Left ventricle myocardium inferior (tissue), 1 donor: ENCODE measurements at regions not wholly inside any gene's neighbourhood (a gene's known extent, or its start where the extent isn't known, plus 50 kb on each side); places are given as distances from the start of the nearest gene placed in this dataset.

Experiments used
- DNase-seq: peaks from one replicate; pipeline ENCODE4 v3.0.0-alpha.2; 2020
- H3K27ac ChIP-seq: fragments of 200-600 bp; replicated peaks from 2 replicates; pipeline ENCODE4 v1.8.0; 2021
- H3K27me3 ChIP-seq: fragments of 200-600 bp; 2 replicates; pipeline ENCODE4 v1.8.0; 2021; ENCODE audit warnings: low read depth
- H3K36me3 ChIP-seq: fragments of 200-600 bp; 2 replicates; pipeline ENCODE4 v1.8.0; 2021
- H3K4me1 ChIP-seq: fragments of 200-600 bp; 2 replicates; pipeline ENCODE4 v1.8.0; 2021
- H3K4me3 ChIP-seq: fragments of 200-600 bp; 2 replicates; pipeline ENCODE4 v1.8.0; 2021; ENCODE audit warnings: mild to moderate bottlenecking, moderate library complexity
- H3K9me3 ChIP-seq: fragments of 200-600 bp; replicated peaks from 2 replicates; pipeline ENCODE4 v1.8.0; 2021
- intact Hi-C: fragments of 100-400 bp; cut with micrococcal nuclease; formaldehyde crosslinking; loops from one replicate; pipeline ENCODE4 v1.11.0; 2022
- TF ChIP-seq, protein P1 (sequence below): fragments of 200-600 bp; IDR thresholded peaks from 2 replicates; pipeline ENCODE4 v1.8.0; 2021; ENCODE audit warnings: antibody characterized with exemption, mild to moderate bottlenecking, borderline replicate concordance
- donor health status: DM: no; HTN: yes; CAD: no; lungs with severe emphysema.

DNA sequence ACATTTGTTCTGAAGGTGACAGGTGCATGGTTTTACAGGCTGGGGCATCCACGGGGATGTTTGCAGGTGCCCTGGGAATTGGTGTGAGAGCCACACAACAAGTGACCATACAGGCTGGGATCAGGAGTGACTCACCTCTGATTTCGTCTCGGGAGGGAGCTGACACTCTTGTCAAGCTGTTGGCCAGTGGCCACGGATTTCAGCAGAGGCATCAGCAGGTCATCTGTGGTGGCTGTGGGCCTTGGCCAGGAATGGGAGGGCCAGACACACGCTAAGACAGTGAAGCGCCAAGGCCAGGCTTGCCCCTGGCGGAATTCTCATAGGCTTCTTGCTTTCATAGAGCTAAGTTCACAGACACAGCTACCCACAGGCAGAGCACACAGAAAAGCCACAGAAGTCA, 108.6 kb downstream of the HSPH1 start:
- H3K27ac ChIP-seq, result no peak overlapping the region
- intact Hi-C loops, result no loop called here
- H3K9me3 ChIP-seq, result no peaks in the 10 kb centered on the region
- H3K36me3 ChIP-seq, result no peaks in the 10 kb centered on the region
- no peak overlapping the region for H3K4me3 ChIP-seq
- H3K27me3 ChIP-seq, result peaks cover 14% of the 10 kb centered on the region
- peaks cover 15% of the 10 kb centered on the region for H3K4me1 ChIP-seq
- TF ChIP-seq, protein P1, sequence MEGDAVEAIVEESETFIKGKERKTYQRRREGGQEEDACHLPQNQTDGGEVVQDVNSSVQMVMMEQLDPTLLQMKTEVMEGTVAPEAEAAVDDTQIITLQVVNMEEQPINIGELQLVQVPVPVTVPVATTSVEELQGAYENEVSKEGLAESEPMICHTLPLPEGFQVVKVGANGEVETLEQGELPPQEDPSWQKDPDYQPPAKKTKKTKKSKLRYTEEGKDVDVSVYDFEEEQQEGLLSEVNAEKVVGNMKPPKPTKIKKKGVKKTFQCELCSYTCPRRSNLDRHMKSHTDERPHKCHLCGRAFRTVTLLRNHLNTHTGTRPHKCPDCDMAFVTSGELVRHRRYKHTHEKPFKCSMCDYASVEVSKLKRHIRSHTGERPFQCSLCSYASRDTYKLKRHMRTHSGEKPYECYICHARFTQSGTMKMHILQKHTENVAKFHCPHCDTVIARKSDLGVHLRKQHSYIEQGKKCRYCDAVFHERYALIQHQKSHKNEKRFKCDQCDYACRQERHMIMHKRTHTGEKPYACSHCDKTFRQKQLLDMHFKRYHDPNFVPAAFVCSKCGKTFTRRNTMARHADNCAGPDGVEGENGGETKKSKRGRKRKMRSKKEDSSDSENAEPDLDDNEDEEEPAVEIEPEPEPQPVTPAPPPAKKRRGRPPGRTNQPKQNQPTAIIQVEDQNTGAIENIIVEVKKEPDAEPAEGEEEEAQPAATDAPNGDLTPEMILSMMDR, result no peak
- DNase-seq, result peak; percentile 29

DNA sequence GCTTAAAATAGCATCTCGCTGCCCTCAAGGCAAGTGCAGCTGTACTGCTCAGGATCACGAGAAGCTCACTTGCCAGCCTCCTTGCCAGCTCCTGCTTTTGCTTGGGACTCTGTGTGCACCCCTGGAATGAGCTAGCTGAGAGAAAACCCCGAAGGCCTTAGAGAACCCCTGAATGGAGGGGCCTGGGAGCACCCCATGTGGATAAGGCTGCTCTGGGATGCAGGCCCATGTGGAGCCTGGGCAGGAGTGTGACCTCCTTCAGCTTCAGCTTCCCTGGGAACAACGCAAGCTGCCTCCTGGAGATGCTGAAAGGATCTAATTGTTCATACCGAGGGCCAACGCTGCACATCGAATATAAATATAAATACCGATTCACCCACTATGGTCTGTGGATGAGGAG, 109.2 kb downstream of the HSPH1 start:
- Histone ChIP-seq H3K4me1 (peaks cover 15% of the 10 kb centered on the region), H3K27ac (no peak overlapping the region), H3K36me3 (no peaks in the 10 kb centered on the region), H3K27me3 (peaks cover 14% of the 10 kb centered on the region), H3K9me3 (no peaks in the 10 kb centered on the region), H3K4me3 (no peak overlapping the region)
- intact Hi-C loops, result no loop called here
- TF ChIP-seq, protein P1, result no peak
- no peak for DNase-seq

DNA sequence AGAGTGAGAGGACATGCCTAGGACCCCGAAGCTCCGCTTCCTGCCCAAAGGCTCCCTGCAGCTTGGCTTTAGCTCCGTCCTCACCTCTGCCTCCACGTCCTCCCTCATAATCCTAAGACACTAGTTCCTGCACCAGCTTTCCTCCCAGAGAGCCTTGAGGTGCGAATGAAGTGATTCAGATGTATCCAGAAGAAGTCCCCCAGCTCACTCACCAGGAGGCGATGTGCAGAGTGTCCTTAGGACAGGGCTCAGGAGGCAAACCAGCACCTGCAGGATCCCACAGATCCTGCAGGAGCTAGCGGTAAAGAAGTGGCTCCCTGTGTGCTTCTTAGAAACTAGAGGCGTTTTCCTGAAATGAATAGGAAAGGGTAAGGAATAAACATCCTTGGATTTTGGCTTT, 109.7 kb downstream of the HSPH1 start:
- TF ChIP-seq, protein P1, result no peak
- H3K36me3 ChIP-seq, result no peaks in the 10 kb centered on the region

DNA sequence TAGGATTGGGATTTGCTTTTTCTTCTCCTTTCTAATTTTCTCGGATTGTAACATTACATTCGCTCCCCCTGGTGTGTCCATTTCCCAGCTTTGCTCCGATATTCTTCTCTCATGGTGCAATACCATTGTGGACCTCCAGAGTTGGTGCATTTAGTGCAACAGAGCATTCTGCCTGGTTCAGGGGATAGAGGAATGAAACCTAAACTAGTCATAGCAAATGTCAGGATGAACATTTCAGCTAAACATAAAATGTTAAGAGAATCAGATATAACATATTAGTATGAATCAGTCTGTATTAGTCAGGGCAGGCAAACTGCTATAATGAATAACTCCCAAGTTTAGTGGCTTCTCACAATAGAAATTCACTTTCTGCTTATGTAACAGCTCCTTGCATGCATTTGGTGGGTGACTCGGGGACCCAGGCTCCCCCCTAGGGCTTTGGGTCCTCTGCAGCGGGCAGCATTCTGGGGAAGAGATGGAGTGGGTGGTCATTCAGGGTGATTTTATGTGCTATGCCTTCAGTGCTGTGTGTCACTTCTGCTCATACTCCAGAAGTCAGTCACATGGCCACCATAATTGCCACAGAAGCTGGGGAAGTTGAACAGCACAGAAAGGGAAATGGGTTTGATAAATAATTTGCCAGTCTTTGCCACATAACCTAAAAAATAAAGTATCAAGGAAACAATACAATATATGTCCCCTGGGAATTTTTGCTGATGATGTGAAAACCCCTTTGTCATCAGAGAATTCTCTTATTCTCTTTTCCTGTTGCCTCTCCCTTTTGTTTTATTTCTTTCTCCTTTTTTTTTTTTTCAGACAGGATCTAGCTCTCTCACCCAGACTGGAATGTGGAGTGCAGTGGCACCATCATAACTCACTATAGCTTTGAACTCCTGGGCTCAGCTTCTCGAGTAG, 111.0 kb downstream of the HSPH1 start:
- Histone ChIP-seq H3K36me3 (no peaks in the 10 kb centered on the region), H3K4me1 (peaks cover 20% of the 10 kb centered on the region), H3K27ac (no peak overlapping the region), H3K27me3 (peaks cover 14% of the 10 kb centered on the region), H3K9me3 (no peaks in the 10 kb centered on the region), H3K4me3 (no peak overlapping the region)
- TF ChIP-seq, protein P1, result no peak
- no peak for DNase-seq
- intact Hi-C loops, result no loop called here

More for the DNA sequence above, 109.7 kb downstream of the HSPH1 start:
- Histone ChIP-seq H3K4me1 (peaks cover 14% of the 10 kb centered on the region), H3K27ac (no peak overlapping the region), H3K9me3 (no peaks in the 10 kb centered on the region), H3K27me3 (peaks cover 14% of the 10 kb centered on the region), H3K4me3 (no peak overlapping the region)
- intact Hi-C loops, result no loop called here
- DNase-seq, result no peak

DNA sequence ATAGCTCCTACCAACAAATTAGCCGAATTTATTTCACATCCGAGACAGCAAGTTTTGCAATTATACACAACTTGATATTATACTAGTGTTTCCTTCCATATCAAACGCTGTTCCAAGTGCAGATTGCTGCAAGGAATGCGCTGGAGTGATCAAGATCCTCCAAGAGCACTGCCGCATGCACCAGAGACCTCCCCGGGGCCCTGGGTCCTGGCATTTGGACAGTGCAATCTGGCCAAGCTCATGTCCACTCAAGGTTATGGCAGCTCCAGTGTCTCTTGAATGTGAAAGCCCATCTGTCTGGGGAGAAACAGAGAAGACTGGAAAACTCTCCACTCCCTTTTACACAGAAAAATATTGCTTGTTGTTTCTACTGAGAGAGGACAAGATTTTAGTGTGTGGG, 111.9 kb downstream of the HSPH1 start:
- Histone ChIP-seq H3K36me3 (no peaks in the 10 kb centered on the region), H3K27me3 (peaks cover 14% of the 10 kb centered on the region), H3K27ac (no peak overlapping the region), H3K4me3 (no peak overlapping the region), H3K9me3 (no peaks in the 10 kb centered on the region), H3K4me1 (peaks cover 24% of the 10 kb centered on the region)
- DNase-seq, result peak; percentile 23
- TF ChIP-seq, protein P1, result no peak
- intact Hi-C loops, result no loop called here
